ENCODE measurements at regions not wholly inside any gene's neighbourhood (a gene's known extent, or its start where the extent isn't known, plus 50 kb on each side); places are given as distances from the start of the nearest gene placed in this dataset.

GRCh38 chr10:44242826-44243225 lies 142.1 kb downstream of the CXCL12 start:
- no peak for TF ChIP-seq CTCF (IDR thresholded peaks at IDR 0.05 in 2 of 3, conservative IDR thresholded peaks at IDR 0.05 in 1 of 3; ENCODE audit: borderline replicate concordance in 1 of 3, insufficient read depth in 1 of 3, low read depth in 2 of 3, low read length in 2 of 3)
- TF ChIP-seq POLR2AphosphoS5 (IDR thresholded peaks at IDR 0.05; ENCODE audit: low read depth, low read length) = no peak
- no peak for TF ChIP-seq ELF1 (IDR thresholded peaks at IDR 0.05; ENCODE audit: borderline replicate concordance, low read depth)
- no peak for TF ChIP-seq CEBPB (IDR thresholded peaks at IDR 0.05; ENCODE audit: low read depth)
- no peak for TF ChIP-seq POLR2A (IDR thresholded peaks at IDR 0.05; ENCODE audit: borderline replicate concordance, extremely low read depth, insufficient read depth, insufficient read length)
- TF ChIP-seq ZFX (IDR thresholded peaks at IDR 0.05) = no peak

Data from HCT116 (cell line).